ENCODE measurements at regions not wholly inside any gene's neighbourhood (a gene's known extent, or its start where the extent isn't known, plus 50 kb on each side); places are given as distances from the start of the nearest gene placed in this dataset.

DNA sequence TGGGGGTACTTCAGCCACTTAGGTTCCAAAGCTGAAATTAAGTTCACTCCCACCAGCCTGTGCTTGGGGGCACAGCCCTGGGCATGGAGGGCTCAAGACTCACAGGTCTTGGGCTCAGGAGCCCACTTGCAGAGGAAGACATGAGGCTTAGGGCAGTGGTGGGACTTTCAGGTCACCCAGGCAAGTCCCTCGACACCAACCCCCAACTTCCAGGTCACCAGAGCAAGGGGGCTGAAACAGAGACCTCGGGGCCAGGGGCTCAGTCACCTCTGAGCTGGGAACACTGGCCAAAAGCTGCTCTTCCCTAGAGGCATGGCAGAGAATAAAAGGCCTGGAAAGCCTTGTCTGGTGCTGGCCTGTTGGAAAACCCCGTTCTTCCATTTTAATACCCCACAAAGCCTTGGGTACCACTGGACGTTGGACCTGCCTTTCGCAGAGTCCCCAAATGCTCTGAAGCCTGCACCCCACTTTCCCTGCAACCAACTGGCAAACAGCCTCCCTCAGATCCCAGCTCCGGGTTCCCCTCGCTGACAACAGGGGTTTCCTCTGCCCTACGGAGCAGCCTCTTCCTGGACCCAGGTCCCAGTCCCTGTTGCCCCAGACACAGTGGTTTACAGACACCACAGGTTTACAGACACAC is 160.9 kb upstream of the PMEPA1 start:
- no peak for DNase-seq

DNA sequence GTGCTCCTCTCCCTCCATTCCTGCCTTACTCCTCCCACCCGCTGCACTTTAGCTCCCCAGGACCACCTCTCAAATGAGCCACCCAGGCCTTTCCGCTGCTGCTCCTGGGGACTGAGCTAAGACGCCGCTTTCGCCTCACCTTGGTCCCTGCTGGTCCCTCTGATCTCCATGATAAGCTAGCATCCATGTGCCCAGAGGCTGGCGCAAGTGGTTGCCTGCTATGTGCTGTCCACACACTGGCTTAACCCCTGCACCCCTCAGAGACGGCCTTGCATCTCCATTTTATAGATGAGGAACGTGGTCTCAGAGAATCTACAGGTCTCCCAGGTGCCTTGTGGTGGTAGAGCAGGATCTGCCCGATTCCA is 160.1 kb upstream of the PMEPA1 start:
- no peak for DNase-seq

DNA sequence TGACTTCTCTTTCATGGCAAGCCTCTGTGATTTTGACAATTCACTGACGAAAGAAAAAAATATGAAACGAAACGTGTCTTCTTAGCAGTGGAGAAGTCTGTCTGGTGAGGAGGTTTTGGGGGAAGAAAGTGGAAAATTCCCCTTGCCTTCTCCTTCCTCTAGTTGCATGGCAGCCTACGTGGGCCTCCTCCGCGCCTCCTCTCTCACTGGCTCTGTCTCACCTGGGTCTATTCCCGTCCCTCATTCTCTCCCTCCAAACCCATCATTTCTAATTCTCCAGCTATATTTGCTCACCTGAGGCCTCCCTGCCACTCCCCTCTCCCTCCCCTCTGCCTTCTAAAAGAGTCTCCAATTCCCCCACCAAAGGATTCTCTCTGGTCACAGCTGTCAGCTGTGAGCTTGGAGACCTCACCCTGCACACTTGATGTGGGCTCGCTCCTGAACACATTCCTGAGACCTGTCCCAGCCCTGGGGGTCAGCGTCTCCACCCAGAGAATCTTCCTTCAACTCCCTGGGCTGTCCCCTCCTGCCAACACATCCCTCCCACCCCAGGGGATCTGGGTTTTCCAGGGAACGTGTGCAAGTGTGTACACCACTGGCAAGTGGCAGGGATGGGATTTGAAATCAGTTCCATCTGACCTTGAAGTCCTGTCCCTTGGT is 159.6 kb upstream of the PMEPA1 start:
- DNase-seq, result no peak

DNA sequence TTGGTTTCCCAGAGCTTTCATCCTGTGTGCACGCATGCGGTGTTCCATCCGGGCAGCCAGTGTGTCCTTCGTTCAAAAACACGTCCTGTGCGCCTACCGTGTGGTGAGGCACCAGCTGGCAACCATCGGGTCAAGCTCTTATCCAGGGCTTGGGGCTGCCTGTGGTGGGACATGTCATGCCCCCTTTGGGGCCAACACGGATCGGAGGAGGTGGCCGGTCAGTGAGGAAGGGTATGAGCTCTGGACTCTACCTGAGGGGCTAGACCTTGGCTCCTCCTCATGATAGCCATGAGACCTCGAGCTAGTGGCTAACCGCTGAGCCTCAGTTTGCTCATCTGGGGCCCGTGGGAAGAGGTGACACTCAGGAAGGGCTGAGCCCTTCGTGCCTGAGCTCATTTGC is 158.5 kb upstream of the PMEPA1 start:
- no peak for DNase-seq

DNA sequence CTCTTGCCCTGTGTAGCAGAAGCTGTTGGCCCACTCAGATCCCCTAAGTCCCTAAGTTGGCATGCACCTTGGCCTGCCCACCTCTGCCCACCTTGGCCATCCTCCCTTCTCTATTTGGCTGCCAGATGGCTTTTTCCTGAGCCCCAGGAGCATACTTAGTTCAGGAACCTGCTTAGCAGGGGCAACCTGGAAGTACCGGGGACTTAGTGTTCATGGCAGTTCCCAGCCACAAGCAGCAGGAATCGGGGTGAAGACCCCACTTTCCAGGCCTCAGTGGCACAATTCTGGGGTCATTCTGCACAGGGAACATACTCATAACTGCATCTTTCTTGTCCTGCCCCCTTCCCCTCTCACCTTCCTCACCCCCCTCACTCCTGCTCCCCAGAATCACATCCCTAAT is 158.0 kb upstream of the PMEPA1 start:
- DNase-seq, result no peak

DNA sequence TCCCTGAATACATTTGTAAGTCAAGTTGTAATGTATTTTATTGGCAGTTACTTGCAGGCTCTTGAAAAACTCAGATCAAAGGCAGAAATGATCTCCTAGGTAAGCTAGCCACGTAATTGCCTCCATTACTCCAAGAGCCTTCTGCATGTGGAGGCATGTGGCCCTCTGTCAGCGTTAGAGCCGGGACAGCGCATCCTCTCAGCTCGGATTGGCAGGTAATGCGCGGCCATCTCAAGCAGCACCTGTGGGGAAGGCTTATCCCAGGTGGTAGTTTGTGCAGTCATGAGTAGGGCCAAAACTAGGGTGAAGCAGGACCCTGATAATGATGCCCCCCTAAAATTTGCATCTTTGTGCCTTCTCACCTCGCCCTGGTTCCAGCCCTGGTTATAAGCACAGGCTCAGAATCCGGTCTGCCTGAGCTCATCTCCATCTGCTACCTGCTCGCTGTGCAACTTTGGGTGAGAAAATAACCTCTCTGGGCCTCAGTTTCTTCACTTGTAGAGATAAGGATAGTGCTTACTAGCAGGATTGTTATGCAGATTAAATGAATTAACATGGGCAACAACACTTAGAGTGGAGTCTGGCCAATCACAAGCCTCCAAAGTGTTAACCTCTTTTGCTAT is 157.5 kb upstream of the PMEPA1 start:
- DNase-seq, result no peak

DNA sequence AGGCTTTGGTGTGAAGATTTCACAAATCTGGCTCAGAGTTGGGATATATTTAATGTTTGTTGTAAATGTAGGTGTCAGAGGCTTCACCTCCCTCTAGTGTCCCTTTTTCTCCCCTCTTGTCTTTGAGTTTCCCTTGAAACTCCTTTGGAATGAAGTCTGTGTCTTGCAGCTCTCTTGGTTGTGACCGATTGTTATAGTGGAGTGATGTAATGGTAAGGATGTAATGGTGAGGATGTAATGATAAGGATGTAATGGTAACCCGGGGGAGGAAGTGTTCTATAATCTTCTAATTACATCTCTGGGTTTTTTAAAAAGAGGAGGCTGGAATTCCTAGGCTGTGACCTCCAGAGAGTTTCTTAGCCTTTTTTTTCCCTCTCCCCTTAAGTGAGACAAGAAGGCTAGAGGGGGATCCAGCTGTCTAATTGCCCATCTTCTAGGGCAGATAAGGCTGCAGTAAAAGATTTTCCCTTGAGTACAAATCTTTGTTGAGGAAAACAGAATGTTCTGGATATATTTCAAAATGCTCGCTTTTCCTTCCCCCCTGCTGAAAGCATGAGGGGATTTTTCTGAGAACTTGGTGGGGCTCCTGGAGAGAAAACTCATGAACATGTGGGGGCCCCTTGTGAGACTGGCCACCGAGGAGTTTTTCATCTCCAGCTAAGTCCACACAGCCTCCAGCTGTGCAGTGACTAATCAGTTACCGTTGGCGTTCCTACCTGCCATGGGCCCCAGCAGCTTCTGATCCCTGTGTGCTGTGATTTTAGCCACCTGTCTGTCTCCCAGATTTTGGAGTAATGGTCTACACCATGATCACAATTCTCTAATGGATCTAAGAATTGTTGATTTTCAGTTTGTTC is 156.7 kb upstream of the PMEPA1 start:
- no peak for DNase-seq

DNA sequence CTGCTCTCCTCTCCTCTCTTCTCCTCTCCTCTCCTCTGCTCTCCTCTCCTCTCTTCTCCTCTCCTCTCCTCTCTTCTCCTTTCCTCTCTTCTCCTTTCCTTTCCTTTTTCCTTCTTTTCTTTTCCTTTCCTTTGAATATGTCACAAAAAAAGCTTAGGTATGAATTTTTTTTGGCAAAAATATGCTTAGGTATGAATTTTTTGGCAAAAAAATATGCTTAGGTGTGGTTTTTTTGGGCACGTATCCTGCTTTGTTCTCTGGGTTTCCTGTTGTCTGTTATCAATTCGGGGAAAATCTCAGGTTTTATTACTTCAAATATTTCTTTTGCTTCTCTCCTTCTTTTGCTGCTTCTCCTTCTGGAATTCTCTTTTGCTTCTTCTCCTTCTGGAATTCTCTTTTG is 155.5 kb upstream of the PMEPA1 start:
- no peak for DNase-seq

DNA sequence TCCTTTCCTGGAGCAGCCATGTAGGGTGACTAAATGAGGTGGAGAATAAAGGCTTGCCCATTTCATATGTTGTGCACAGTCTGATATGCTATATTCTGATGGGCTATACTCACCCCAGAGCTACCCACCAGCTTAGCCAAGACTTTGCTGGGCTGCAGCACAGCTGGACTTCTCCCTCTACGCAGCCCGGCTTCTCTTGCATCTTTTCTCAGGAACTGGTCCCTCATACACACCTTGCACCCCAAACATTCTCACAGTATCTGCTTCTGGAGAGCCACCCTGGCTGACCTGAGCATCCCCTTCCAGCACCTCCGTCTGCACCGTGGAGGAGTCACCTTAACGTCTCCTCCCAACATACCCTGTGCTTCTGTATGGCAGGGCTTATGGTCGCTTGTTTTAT is 150.8 kb upstream of the PMEPA1 start:
- DNase-seq, result no peak

DNA sequence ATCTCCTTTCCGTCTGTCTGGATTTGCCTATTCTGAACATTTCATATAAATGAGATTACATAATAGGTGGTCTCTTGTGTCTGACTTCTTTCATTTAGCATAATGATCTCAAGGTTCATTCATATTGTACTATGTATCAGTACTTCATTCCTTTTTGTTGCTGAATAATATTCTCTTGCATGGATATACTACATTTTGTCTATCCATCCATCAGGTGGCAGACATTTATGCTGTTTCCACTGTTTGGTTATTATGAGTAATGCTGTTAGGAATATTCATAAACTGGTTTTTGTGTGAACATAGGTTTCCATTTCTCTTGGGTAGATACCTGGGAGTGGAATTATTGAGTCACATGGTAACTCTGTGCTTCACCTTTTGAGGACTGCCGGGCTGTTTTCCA is 148.2 kb upstream of the PMEPA1 start:
- DNase-seq, result no peak

DNA sequence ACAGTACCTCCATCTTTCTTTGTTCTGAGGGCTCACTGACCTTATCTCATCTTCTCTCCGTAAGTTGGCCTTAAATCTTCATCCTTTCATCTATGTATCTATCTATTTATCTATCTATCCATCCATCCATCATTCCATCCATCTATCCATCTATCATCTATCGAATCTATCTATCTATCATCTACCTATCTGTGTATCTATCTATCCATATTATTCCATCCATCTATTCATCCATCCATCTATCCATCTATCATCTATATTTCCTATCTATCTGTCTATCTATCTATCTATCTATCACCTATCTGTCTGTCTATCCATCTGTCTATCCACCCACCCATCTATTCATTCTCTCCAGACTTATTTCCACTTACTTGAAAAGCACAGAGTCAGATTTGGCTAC is 147.3 kb upstream of the PMEPA1 start:
- DNase-seq, result no peak

DNA sequence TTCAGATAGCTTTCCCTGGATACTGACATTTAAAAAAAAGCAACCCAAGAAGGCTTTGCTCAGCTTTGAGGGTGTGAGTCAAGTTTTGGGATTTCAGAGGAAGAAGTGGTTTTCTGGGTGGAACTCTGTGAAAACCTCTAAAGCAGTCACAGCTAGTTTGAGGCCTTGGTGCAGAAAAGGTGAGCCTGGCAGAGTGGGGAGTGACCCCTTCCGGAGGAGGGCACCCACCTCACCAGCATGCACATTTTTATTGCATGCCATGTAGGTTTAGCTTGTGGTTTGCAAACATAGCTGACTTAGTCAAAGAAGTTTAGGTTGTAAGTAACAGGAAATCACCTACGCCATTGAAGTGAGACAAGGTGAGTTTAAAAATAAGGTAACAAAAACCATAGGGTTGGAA is 146.8 kb upstream of the PMEPA1 start:
- no peak for DNase-seq

DNA sequence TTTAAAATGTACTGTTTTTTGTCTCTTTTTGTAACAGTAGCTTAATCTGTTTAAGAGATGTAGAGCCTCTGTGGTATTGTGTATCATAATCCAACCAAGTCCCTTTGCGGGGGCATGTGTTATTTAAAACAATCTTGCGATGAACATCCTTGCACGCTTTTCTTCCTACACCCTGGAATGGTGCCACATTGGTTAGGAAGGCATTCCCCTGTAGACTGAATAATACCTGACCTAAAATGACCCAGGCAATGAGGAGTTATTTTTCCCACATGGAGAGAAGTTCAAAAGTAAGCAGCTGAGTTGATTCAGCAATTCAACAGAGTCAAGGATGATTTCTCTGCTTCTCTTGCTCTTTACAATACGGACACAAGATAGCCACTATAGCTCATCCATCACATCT is 142.0 kb upstream of the PMEPA1 start:
- no peak for DNase-seq

DNA sequence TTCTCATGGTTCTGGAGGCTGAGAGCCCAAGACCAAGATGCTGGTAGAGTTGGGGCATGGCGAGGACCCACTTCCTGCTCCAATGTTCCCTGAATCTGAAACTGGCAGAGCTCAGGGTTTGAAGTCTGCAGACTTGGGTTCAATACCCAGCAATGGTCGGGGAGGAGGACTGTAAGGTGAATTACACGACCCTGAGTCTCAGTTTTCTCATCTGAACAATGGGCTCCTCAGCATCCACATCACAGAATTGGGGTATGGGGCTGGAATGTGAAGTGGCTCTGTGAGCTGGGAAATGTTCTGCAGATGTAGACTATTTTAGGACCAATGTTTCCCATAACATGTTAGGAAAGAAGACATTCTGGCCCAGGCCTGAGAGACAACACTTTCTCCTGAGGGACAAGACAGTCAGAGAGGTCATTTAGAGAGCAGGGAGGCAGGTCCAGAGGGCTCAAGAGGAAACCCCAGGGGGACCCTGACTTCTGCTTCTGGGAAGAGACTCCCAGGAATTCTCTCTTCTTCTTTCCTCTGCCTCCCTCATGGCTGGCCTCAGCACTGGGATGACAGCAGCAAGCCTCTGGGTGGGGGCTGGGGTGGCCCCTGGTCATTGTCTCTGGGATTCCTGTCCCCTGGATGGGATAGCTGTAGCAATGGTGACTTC is 141.3 kb upstream of the PMEPA1 start:
- no peak for DNase-seq

DNA sequence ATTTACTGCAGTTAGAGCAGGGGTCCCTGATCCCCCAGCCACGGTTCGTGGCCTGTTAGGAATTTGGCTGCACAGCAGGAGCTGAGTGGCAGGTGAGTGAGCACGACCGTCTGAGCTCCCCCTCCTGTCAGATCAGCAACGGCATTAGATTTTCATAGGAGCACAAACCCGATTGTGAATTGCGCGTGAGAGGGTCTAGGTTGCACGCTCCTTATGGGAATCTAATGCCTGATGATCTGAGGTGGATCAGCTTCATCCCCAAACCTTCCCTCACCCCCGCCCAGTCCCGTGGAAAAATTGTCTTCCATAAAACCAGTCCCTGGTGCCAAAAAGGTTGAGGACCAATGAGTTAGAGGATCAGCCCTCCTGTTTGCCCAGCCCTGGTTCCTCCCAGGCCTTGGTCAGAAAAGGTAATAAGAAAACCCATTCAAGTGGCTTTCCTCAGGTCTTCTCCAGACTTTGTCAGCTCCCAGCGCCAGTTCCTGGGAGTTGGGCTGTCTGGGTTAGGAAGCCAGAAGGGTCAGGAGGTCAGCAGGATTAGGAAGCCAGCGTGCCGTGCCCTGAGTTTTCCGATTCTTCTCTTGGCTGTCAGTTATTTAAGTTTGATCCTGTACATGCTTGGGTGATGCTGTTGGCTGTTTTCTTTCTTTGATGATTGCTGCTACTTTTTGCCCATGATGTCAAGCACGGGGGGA is 139.9 kb upstream of the PMEPA1 start:
- DNase-seq, result no peak

DNA sequence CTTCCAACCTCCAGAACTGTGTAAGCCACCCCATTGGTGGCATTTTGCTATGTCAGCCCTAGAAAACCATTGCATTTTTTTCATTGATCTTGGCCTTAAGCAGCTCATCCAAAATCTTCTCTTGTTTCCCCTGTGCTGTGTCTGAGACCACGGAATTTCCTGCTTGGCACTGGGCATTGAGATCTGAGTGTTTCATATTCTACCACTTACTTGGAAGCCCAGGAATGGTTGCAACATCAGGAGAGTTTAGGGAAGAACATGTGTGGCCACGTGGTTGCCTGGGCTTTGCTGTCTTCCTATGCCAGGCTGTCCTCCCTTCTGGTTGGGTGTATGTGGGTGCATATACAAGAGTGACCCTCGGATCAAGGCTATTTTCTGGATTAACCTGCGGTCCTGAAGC is 139.3 kb upstream of the PMEPA1 start:
- no peak for DNase-seq

DNA sequence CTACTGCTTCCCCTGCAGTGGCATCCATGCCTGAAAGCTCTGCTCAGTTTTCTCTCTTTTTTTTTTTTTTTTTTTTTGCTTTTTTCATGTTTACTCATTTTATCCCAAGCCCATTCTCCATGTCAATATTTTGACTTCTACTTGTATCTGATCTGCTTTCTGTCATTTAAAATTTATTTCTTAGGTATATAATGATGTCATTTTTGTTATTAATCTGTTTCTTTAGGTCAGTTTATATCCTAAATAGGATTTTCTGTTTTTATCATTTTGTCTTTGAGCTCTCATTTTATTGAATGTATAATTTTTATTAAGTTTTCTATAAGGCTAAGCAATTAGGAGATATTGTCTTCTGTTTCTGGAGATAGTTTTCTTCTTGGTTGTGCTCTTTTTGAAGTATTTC is 138.5 kb upstream of the PMEPA1 start:
- no peak for DNase-seq

DNA sequence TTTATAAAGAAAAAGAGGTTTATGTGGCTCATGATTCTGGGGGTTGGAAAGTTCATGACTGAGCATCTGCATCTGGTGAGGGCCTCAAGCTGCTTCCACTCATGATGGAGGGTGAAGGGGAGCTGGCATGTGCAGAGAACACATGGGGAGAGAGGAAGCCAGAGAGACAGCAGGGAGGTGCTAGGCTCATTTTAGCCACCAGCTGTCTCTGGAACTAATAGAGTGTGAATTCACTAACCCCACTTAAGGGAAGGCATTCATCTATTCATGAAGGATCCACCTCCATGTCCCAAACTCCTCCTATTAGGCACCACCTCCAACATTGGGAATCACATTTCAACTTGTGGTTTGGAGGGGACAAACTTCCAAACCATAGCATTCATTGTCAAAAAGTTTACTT is 137.3 kb upstream of the PMEPA1 start:
- DNase-seq, result no peak

DNA sequence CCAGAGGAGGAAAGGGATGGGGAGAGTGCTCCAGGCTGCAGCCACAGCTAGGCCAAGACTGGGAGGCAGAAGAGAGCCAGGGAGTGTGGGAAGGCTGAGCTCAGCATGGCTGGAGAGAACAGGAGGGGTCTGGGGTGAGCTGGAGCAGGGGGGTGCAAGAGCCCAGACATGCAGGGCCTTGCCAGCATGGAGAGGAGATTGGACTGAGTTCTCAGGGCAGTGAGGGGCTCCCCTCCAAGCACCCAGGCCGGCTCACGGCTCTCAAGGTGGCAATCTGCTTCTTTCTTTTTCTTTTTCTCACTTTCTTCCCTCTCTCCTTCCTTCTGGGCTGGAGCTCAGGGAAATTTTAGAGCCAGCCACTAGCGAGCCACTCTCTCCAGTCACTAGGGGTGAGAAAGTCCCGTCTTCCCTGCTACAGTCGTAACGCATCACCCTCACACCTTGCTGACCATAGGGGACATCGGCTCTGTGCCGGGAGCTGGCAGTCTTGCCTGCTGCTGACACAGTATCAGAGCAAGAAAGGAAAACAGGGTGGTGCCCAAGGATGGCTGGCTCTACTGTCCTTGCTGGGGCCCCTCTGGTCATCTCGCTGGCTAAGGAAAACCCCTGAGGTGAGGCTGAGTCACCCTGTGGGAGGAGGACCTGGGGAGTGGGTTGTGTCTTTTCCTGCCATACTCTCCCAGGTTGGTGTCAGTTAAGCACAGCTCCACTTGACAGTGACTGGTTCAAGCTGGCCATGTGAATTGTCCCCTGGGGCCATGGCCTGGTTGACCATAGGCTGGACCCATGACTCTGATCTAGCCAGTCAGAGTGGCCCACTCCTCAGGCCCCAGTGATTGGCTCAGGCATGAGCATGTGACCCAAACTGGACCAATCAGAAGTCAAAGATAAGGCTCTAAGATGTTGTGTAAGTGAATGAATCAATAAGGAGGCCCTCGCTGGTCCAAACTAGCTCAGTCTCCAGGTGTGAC is 135.1 kb upstream of the PMEPA1 start:
- no peak for DNase-seq

DNA sequence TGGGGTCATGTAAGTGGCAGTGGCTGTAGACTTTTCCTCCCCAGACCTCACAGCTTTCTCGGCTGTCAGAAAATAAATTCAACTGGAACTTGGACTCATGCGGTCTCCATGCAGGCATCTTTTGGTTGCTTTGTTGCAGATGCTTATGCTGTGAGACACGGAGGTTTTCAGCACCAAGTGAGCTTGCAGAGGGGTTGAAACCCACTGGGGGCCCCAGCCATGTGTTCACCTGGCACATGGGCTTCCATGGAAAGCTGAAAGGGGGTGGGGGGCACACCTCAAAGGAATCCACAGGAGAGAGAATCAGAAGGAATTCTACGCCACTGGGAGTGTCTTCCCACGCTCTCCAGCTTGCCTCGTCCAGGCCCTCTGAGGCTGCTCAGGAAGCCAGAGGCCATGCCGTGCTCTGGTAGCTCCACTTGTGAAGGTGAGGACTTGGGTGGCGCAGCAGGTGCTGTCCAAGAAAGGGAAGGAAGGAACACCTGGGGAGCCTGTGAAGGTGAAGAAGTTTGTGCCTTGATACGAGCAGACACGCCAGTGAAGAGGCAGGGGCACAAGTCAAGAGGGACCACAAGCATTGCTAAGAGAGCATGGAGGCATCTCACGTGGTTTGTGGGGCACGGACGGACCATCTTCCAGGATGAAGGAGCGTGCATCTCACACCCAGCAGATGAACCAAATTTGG is 134.3 kb upstream of the PMEPA1 start:
- no peak for DNase-seq
